ENCODE measurements at regions not wholly inside any gene's neighbourhood (a gene's known extent, or its start where the extent isn't known, plus 50 kb on each side); places are given as distances from the start of the nearest gene placed in this dataset.

- H3K4me1 Mint-ChIP-seq (ENCODE audit: unreplicated experiment) = peaks cover 2% of the 10 kb centered on the region
- H3K36me3 Mint-ChIP-seq (ENCODE audit: unreplicated experiment) = peaks cover 2% of the 10 kb centered on the region
- H3K27me3 Mint-ChIP-seq (ENCODE audit: unreplicated experiment) = no peaks in the 10 kb centered on the region
- H3K9me3 Mint-ChIP-seq (ENCODE audit: unreplicated experiment) = no peaks in the 10 kb centered on the region
- TF ChIP-seq CTCF (IDR thresholded peaks at IDR 0.05) = no peak
- DNase-seq (ENCODE audit: extremely low spot score, unreplicated experiment) = no peak
- no peak overlapping the region for H3K4me3 Mint-ChIP-seq (ENCODE audit: unreplicated experiment)
- H3K27ac Mint-ChIP-seq (ENCODE audit: unreplicated experiment) = no peak overlapping the region
These were observed 188.4 kb downstream of the AHR start for GRCh38 chr7:17486835-17487234.

- no peak for DNase-seq (ENCODE audit: extremely low spot score, unreplicated experiment)
- H3K27ac Mint-ChIP-seq (ENCODE audit: unreplicated experiment) = no peak overlapping the region
- no peaks in the 10 kb centered on the region for H3K9me3 Mint-ChIP-seq (ENCODE audit: unreplicated experiment)
- TF ChIP-seq CTCF (IDR thresholded peaks at IDR 0.05) = no peak
- H3K4me3 Mint-ChIP-seq (ENCODE audit: unreplicated experiment) = no peak overlapping the region
- H3K36me3 Mint-ChIP-seq (ENCODE audit: unreplicated experiment) = peaks cover 2% of the 10 kb centered on the region
- H3K27me3 Mint-ChIP-seq (ENCODE audit: unreplicated experiment) = no peaks in the 10 kb centered on the region
- H3K4me1 Mint-ChIP-seq (ENCODE audit: unreplicated experiment) = peaks cover 2% of the 10 kb centered on the region
These were observed 188.9 kb downstream of the AHR start for GRCh38 chr7:17487343-17487742.

GRCh38 chr7:17488829-17489228, 190.4 kb downstream of the AHR start:
- DNase-seq (ENCODE audit: extremely low spot score, unreplicated experiment) = no peak
- no peaks in the 10 kb centered on the region for H3K9me3 Mint-ChIP-seq (ENCODE audit: unreplicated experiment)
- H3K27me3 Mint-ChIP-seq (ENCODE audit: unreplicated experiment) = no peaks in the 10 kb centered on the region
- H3K36me3 Mint-ChIP-seq (ENCODE audit: unreplicated experiment) = no peaks in the 10 kb centered on the region
- H3K4me3 Mint-ChIP-seq (ENCODE audit: unreplicated experiment) = no peak overlapping the region
- H3K4me1 Mint-ChIP-seq (ENCODE audit: unreplicated experiment) = peaks cover 2% of the 10 kb centered on the region
- H3K27ac Mint-ChIP-seq (ENCODE audit: unreplicated experiment) = no peak overlapping the region
- no peak for TF ChIP-seq CTCF (IDR thresholded peaks at IDR 0.05)

GRCh38 chr7:17489961-17490360, 191.5 kb downstream of the AHR start:
- Mint-ChIP-seq H3K4me3 (ENCODE audit: unreplicated experiment) (no peak overlapping the region), H3K36me3 (ENCODE audit: unreplicated experiment) (no peaks in the 10 kb centered on the region), H3K27ac (ENCODE audit: unreplicated experiment) (no peak overlapping the region), H3K9me3 (ENCODE audit: unreplicated experiment) (no peaks in the 10 kb centered on the region), H3K27me3 (ENCODE audit: unreplicated experiment) (no peaks in the 10 kb centered on the region), H3K4me1 (ENCODE audit: unreplicated experiment) (peaks cover 4% of the 10 kb centered on the region)
- DNase-seq (ENCODE audit: extremely low spot score, unreplicated experiment) = no peak
- no peak for TF ChIP-seq CTCF (IDR thresholded peaks at IDR 0.05)

GRCh38 chr7:17490825-17491224, 192.4 kb downstream of the AHR start:
- no peaks in the 10 kb centered on the region for H3K27me3 Mint-ChIP-seq (ENCODE audit: unreplicated experiment)
- TF ChIP-seq CTCF (IDR thresholded peaks at IDR 0.05) = no peak
- no peak overlapping the region for H3K4me3 Mint-ChIP-seq (ENCODE audit: unreplicated experiment)
- peaks cover 13% of the 10 kb centered on the region for H3K4me1 Mint-ChIP-seq (ENCODE audit: unreplicated experiment)
- no peaks in the 10 kb centered on the region for H3K9me3 Mint-ChIP-seq (ENCODE audit: unreplicated experiment)
- DNase-seq (ENCODE audit: extremely low spot score, unreplicated experiment) = no peak
- no peak overlapping the region for H3K27ac Mint-ChIP-seq (ENCODE audit: unreplicated experiment)
- H3K36me3 Mint-ChIP-seq (ENCODE audit: unreplicated experiment) = no peaks in the 10 kb centered on the region
